Fibroblast of lung (primary cell): ENCODE measurements at regions not wholly inside any gene's neighbourhood (a gene's known extent, or its start where the extent isn't known, plus 50 kb on each side); places are given as distances from the start of the nearest gene placed in this dataset.

Experiments used
- CTCF ChIP-seq, 2 donors: IDR thresholded peaks in 1 of 2; conservative IDR thresholded peaks in 1 of 2; 1 replicate in 1 of 2; 2 replicates in 1 of 2; pipeline ENCODE4 v1.5.1; 2011 to 2012; ENCODE audit warnings: low read length in 2 of 2, control low read depth in 1 of 2, inconsistent platforms in 1 of 2, low read depth in 1 of 2, mild to moderate bottlenecking in 1 of 2
- EZH2 ChIP-seq: IDR thresholded peaks from 2 replicates; pipeline ENCODE4 v1.5.1; 2012; ENCODE audit warnings: low read length, control low read depth, mild to moderate bottlenecking; ENCODE audit errors: missing control alignments

- TF ChIP-seq CTCF (conservative IDR thresholded peaks at IDR 0.05 in 1 of 2, IDR thresholded peaks at IDR 0.05 in 1 of 2; ENCODE audit: low read depth in 1 of 2, low read length in 2 of 2) (no peak), EZH2 (no peak)
Observed at GRCh38 chr1:30418061-30418938, 305.1 kb downstream of the MATN1 start.
